Small intestine (tissue), 7 donors: ENCODE measurements at regions not wholly inside any gene's neighbourhood (a gene's known extent, or its start where the extent isn't known, plus 50 kb on each side); places are given as distances from the start of the nearest gene placed in this dataset.
"Not testable (repeated sequence)": the region's sequence is repeated elsewhere in the genome, so short reads cannot be mapped to it uniquely, and the experiment has no call there.

Source experiments
- DNase-seq, 2 donors: peaks; one replicate each; pipeline versions ENCODE4 v3.0.0 to v3.0.0-alpha.2; 2013
- FAIRE-seq: peaks from 2 replicates; lab custom pipeline; 2012; peaks lifted over from hg19 to GRCh38; lab: Jason Lieb, UNC
- H3K27ac ChIP-seq, 3 donors: one replicate each; pipeline ENCODE4 v1.5.1; 2013; ENCODE audit warnings: low read length in 2 of 3, mild to moderate bottlenecking in 2 of 3, control low read depth in 1 of 3, inconsistent platforms in 1 of 3, low read depth in 1 of 3, moderate library complexity in 1 of 3
- H3K27me3 ChIP-seq, 3 donors: one replicate each; pipeline ENCODE4 v1.6.1; 2013; ENCODE audit warnings: low read length in 3 of 3, inconsistent platforms in 1 of 3; ENCODE audit not compliant: control insufficient read depth in 3 of 3, insufficient read depth in 3 of 3
- H3K36me3 ChIP-seq, 3 donors: one replicate each; pipeline ENCODE4 v1.6.1; 2013; ENCODE audit warnings: low read length in 3 of 3, inconsistent platforms in 1 of 3, low read depth in 1 of 3, mild to moderate bottlenecking in 1 of 3, moderate library complexity in 1 of 3; ENCODE audit not compliant: control insufficient read depth in 3 of 3, insufficient read depth in 2 of 3
- H3K4me1 ChIP-seq, 3 donors: one replicate each; pipeline ENCODE4 v1.6.1; 2013; ENCODE audit warnings: low read length in 2 of 3, inconsistent platforms in 1 of 3, low read depth in 1 of 3, mild to moderate bottlenecking in 1 of 3, moderate library complexity in 1 of 3; ENCODE audit not compliant: control insufficient read depth in 3 of 3, insufficient read depth in 2 of 3
- H3K4me3 ChIP-seq, 3 donors: one replicate each; pipeline ENCODE4 v1.5.1; 2013; ENCODE audit warnings: low read length in 3 of 3, control low read depth in 1 of 3, inconsistent platforms in 1 of 3, low read depth in 1 of 3, mild to moderate bottlenecking in 1 of 3, moderate library complexity in 1 of 3
- H3K9me3 ChIP-seq, 2 donors: one replicate each; pipeline ENCODE4 v1.6.1; 2013; ENCODE audit warnings: low read depth in 1 of 2, low read length in 1 of 2; ENCODE audit not compliant: control insufficient read depth in 2 of 2, insufficient read depth in 1 of 2
- WGBS, 3 donors: extraction: QIAGEN DNeasy Blood & Tissue Kit; methylation state at CpG; one replicate each; pipeline ENCODE4 v1.1.7; 2013; 5-methylcytosine and 5-hydroxymethylcytosine counted together
- donor health status: healthy with polysubstance abuse.
- donor health status: control.
- donor health status: control.
- donor health status: Bipolar disorder and iron deficiency.
- donor health status: healthy.

GRCh38 chrX:13218758-13219157 is 101.1 kb downstream of the ATXN3L start:
- no peak for FAIRE-seq

GRCh38 chrX:13216139-13216538 is 103.7 kb downstream of the ATXN3L start:
- Histone ChIP-seq H3K4me3 (no peak overlapping the region), H3K27ac (no peak overlapping the region), H3K4me1 (peaks cover 0 to 12% (median 0%) of the 10 kb centered on the region in 3 donors), H3K9me3 (no peaks in the 10 kb centered on the region), H3K27me3 (no peaks in the 10 kb centered on the region), H3K36me3 (no peaks in the 10 kb centered on the region)
- DNase-seq (no peak), FAIRE-seq (no peak)
- WGBS, 3 donors, result 69 to 84% (median 70%) methylated on average over 4 of the region's 4 CpGs

More at GRCh38 chrX:13218758-13219157, 101.1 kb downstream of the ATXN3L start:
- Histone ChIP-seq H3K9me3 (no peaks in the 10 kb centered on the region), H3K27me3 (no peaks in the 10 kb centered on the region), H3K4me3 (no peak overlapping the region), H3K27ac (no peak overlapping the region), H3K4me1 (peaks cover 0 to 16% (median 0%) of the 10 kb centered on the region in 3 donors), H3K36me3 (no peaks in the 10 kb centered on the region)
- 67 to 88% (median 81%) methylated on average over 3 of the region's 3 CpGs for WGBS, 3 donors
- no peak for DNase-seq

GRCh38 chrX:13215729-13216128 is 104.1 kb downstream of the ATXN3L start:
- DNase-seq (no peak), FAIRE-seq (no peak)
- H3K27ac ChIP-seq, result no peak overlapping the region
- H3K36me3 ChIP-seq, result no peaks in the 10 kb centered on the region
- WGBS, 3 donors, result 74 to 92% (median 89%) methylated on average over 4 of the region's 4 CpGs
- H3K9me3 ChIP-seq, result no peaks in the 10 kb centered on the region
- H3K4me1 ChIP-seq, result peaks cover 0 to 8% (median 0%) of the 10 kb centered on the region in 3 donors
- no peaks in the 10 kb centered on the region for H3K27me3 ChIP-seq
- H3K4me3 ChIP-seq, result no peak overlapping the region

GRCh38 chrX:13212191-13212651 is 107.6 kb downstream of the ATXN3L start:
- Histone ChIP-seq H3K4me1 (no peaks in the 10 kb centered on the region), H3K36me3 (no peaks in the 10 kb centered on the region), H3K4me3 (no peak overlapping the region), H3K9me3 (no peaks in the 10 kb centered on the region), H3K27me3 (no peaks in the 10 kb centered on the region), H3K27ac (peak overlapping the region in 1 of 3 donors; percentile 17)
- FAIRE-seq (no peak), DNase-seq (no peak)
- WGBS, 3 donors, result 58 to 91% (median 65%) methylated on average over 1 of the region's 1 CpG

- not testable (repeated sequence) for H3K4me3 ChIP-seq, H3K27ac ChIP-seq, H3K9me3 ChIP-seq, H3K27me3 ChIP-seq, H3K4me1 ChIP-seq, FAIRE-seq, DNase-seq, H3K36me3 ChIP-seq
- 75 to 94% (median 91%) methylated on average over 2 to 3 of the region's 3 CpGs for WGBS, 3 donors
Observed at GRCh38 chrX:13210142-13210541, 109.7 kb downstream of the ATXN3L start.

- not testable (repeated sequence) for H3K27me3 ChIP-seq, H3K9me3 ChIP-seq, H3K36me3 ChIP-seq, DNase-seq, H3K4me1 ChIP-seq, FAIRE-seq, H3K4me3 ChIP-seq, H3K27ac ChIP-seq
- 79 to 95% (median 92%) methylated on average over 2 of the region's 2 CpGs for WGBS, 3 donors
Observed at GRCh38 chrX:13209704-13210103, 110.1 kb downstream of the ATXN3L start.

GRCh38 chrX:13208281-13208935 is 111.4 kb downstream of the ATXN3L start:
- 74 to 91% (median 90%) methylated on average over 3 of the region's 3 CpGs for WGBS, 3 donors
- FAIRE-seq (no peak), DNase-seq (no peak)
- Histone ChIP-seq H3K4me1 (no peaks in the 10 kb centered on the region), H3K9me3 (no peaks in the 10 kb centered on the region), H3K27me3 (no peaks in the 10 kb centered on the region), H3K4me3 (no peak overlapping the region), H3K36me3 (no peaks in the 10 kb centered on the region), H3K27ac (no peak overlapping the region)

GRCh38 chrX:13203271-13203670 is 116.6 kb downstream of the ATXN3L start:
- 60 to 81% (median 69%) methylated on average over 5 of the region's 5 CpGs for WGBS, 3 donors
- no peak for FAIRE-seq
- H3K27me3 ChIP-seq, result no peaks in the 10 kb centered on the region

More at GRCh38 chrX:13203271-13203670, 116.6 kb downstream of the ATXN3L start:
- Histone ChIP-seq H3K4me3 (no peak overlapping the region), H3K36me3 (no peaks in the 10 kb centered on the region), H3K9me3 (no peaks in the 10 kb centered on the region), H3K4me1 (no peaks in the 10 kb centered on the region), H3K27ac (no peak overlapping the region)
- DNase-seq, result no peak
